PC-3 (cell line): ENCODE measurements at regions not wholly inside any gene's neighbourhood (a gene's known extent, or its start where the extent isn't known, plus 50 kb on each side); places are given as distances from the start of the nearest gene placed in this dataset.

Experiments used
- CTCF ChIP-seq: fragments of 300-600 bp; sonication (generic); conservative IDR thresholded peaks from 2 replicates; pipeline ENCODE4 v1.5.1; 2017; ENCODE audit warnings: antibody characterized with exemption, low read depth, mild to moderate bottlenecking, low read length
- EZH2 ChIP-seq: fragments of 300-600 bp; sonication (generic); IDR thresholded peaks from one replicate; pipeline ENCODE4 v1.6.1; 2017; ENCODE audit warnings: antibody characterized with exemption, mild to moderate bottlenecking, low read length; ENCODE audit not compliant: unreplicated experiment

GRCh38 chr10:8637640-8638039 is 583.2 kb downstream of the GATA3 start:
- TF ChIP-seq EZH2 (no peak), CTCF (no peak)
